LoVo (cell line): ENCODE measurements at regions not wholly inside any gene's neighbourhood (a gene's known extent, or its start where the extent isn't known, plus 50 kb on each side); places are given as distances from the start of the nearest gene placed in this dataset.

Experiments
- DNase-seq: peaks from one replicate; pipeline ENCODE4 v3.0.0-alpha.2; 2016; ENCODE audit warnings: low spot score

GRCh38 chr14:97266653-97267052 lies 469.5 kb downstream of the VRK1 start:
- DNase-seq: no peak

- no peak for DNase-seq
Measured at GRCh38 chr14:97267509-97267908, 470.3 kb downstream of the VRK1 start.

- no peak for DNase-seq
Measured at GRCh38 chr14:97268097-97268496, 470.9 kb downstream of the VRK1 start.

GRCh38 chr14:97270308-97270707 lies 473.1 kb downstream of the VRK1 start:
- no peak for DNase-seq

- no peak for DNase-seq
Measured at GRCh38 chr14:97271451-97271960, 474.3 kb downstream of the VRK1 start.

GRCh38 chr14:97273540-97273939 lies 476.4 kb downstream of the VRK1 start:
- DNase-seq: no peak

- no peak for DNase-seq
Measured at GRCh38 chr14:97274626-97275025, 477.4 kb downstream of the VRK1 start.

- no peak for DNase-seq
Measured at GRCh38 chr14:97275276-97275675, 478.1 kb downstream of the VRK1 start.

GRCh38 chr14:97276573-97276972 lies 479.4 kb downstream of the VRK1 start:
- DNase-seq: no peak

GRCh38 chr14:97277711-97278110 lies 480.5 kb downstream of the VRK1 start:
- no peak for DNase-seq

- DNase-seq: no peak
Measured at GRCh38 chr14:97280526-97280925, 483.3 kb downstream of the VRK1 start.

GRCh38 chr14:97281741-97282140 lies 484.6 kb downstream of the VRK1 start:
- DNase-seq: no peak

GRCh38 chr14:97282210-97283004 lies 485.2 kb downstream of the VRK1 start:
- no peak for DNase-seq

- DNase-seq: no peak
Measured at GRCh38 chr14:97283005-97283403, 485.8 kb downstream of the VRK1 start.

- no peak for DNase-seq
Measured at GRCh38 chr14:97283426-97283825, 486.2 kb downstream of the VRK1 start.

GRCh38 chr14:97283841-97284240 lies 486.7 kb downstream of the VRK1 start:
- no peak for DNase-seq

- DNase-seq: no peak
Measured at GRCh38 chr14:97287956-97288355, 490.8 kb downstream of the VRK1 start.

- no peak for DNase-seq
Measured at GRCh38 chr14:97290065-97290464, 492.9 kb downstream of the VRK1 start.

GRCh38 chr14:97290977-97291376 lies 493.8 kb downstream of the VRK1 start:
- DNase-seq: no peak

- DNase-seq: no peak
Measured at GRCh38 chr14:97293659-97294058, 496.5 kb downstream of the VRK1 start.

GRCh38 chr14:97295108-97295710 lies 498.0 kb downstream of the VRK1 start:
- no peak for DNase-seq

GRCh38 chr14:97296176-97296575 lies 499.0 kb downstream of the VRK1 start:
- DNase-seq: no peak

- DNase-seq: no peak
Measured at GRCh38 chr14:97297100-97297499, 499.9 kb downstream of the VRK1 start.

GRCh38 chr14:97298331-97298730 lies 501.1 kb downstream of the VRK1 start:
- no peak for DNase-seq
